GM12892 (cell line): ENCODE measurements at regions not wholly inside any gene's neighbourhood (a gene's known extent, or its start where the extent isn't known, plus 50 kb on each side); places are given as distances from the start of the nearest gene placed in this dataset.

Source experiments
- DNase-seq: peaks from one replicate; pipeline ENCODE4 v3.0.0; 2011; ENCODE audit not compliant: insufficient read length
- FAIRE-seq: peaks from 2 replicates; lab custom pipeline; 2011; peaks lifted over from hg19 to GRCh38; lab: Jason Lieb, UNC
- POLR2A ChIP-seq: IDR thresholded peaks from 2 replicates; pipeline ENCODE4 v1.6.1; 2011; ENCODE audit warnings: low read depth, low read length, control low read depth
- POLR2AphosphoS5 ChIP-seq: IDR thresholded peaks from 2 replicates; pipeline ENCODE4 v1.6.1; 2011; ENCODE audit warnings: low read depth, low read length, control low read depth
- TAF1 ChIP-seq: IDR thresholded peaks from 2 replicates; pipeline ENCODE4 v1.6.1; 2011; ENCODE audit warnings: low read depth, mild to moderate bottlenecking, control low read depth, low read length, borderline replicate concordance

DNA sequence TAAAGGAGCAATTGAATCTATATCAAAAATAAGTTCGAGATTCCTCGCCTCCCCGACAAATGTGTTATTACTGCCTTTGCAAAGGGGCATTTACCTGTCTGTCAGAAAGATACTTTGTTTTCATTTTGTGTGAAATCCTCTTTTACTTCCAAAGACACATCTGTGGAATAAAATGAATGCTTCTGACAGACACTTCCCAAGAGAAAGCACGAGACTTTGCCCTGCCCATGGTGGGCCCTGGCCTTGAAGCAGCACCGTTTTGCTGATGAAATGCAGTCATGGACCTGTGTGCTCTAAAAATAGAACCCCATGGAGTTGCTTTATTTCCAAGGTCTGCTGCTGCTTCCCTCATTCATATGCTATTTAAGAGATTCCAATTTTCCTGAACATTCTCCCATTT, 85.9 kb upstream of the USP47 start:
- no peak for FAIRE-seq
- DNase-seq, result no peak
- TF ChIP-seq POLR2A (no peak), POLR2AphosphoS5 (no peak), TAF1 (no peak)

DNA sequence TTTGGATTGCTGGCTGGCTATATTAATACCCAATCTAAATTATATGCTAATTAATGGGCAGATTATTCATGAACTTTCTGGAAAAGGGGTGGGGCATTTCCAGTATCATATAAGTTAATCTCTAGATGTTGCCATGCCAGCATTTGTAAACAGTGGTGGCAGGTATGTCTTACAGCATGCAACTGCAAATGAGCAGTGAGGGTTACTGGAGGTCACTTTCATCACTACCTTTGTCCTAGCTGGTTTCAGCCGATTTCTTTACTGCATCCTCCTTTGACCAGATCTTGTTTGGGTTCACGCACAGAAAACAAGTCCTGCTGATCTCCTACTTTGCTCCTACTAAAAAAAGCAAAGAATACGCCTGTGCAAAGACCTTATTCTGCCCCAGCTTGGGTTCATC, 89.1 kb upstream of the USP47 start:
- TF ChIP-seq POLR2AphosphoS5 (no peak), TAF1 (no peak), POLR2A (no peak)
- DNase-seq (no peak), FAIRE-seq (no peak)

DNA sequence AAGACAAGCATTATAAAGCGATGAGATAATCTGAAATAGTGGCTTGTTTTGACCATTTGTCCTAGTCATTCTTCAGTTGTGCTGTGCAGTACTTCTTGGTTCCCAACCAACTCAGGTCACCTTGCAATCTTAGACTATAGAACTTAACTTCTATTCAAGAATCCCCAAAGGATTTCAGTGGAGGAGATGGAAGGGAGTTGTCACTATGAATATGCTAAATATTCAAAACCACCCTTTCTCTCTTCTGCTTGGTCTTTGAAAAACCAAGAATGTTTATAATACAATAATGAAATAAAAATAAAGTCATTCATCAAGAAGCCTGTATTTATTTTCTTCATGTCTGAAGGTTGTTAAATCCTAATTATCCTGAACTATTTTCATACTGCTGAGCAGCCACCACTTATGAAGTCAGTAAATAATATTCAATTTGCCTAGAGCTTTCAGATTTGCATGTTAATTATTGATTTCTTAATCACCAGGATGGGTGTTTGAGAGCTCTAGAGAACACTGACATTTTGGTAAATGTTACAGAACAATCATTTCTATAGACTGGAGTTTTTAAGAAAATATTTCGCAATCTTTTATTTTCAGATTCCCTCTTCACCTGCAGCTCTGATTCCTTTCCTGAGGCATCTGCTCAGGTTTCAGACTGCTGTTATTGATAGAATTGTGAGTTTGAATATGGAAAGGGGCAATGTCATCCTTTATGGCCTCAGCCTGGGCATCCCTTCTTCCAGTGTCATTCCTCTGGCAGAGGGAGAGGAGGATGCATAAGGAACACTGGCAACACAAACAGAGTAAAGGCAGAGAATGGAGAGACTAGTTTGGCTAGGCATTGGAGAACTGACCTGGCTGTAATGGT, 91.5 kb upstream of the USP47 start:
- DNase-seq (no peak), FAIRE-seq (no peak)

DNA sequence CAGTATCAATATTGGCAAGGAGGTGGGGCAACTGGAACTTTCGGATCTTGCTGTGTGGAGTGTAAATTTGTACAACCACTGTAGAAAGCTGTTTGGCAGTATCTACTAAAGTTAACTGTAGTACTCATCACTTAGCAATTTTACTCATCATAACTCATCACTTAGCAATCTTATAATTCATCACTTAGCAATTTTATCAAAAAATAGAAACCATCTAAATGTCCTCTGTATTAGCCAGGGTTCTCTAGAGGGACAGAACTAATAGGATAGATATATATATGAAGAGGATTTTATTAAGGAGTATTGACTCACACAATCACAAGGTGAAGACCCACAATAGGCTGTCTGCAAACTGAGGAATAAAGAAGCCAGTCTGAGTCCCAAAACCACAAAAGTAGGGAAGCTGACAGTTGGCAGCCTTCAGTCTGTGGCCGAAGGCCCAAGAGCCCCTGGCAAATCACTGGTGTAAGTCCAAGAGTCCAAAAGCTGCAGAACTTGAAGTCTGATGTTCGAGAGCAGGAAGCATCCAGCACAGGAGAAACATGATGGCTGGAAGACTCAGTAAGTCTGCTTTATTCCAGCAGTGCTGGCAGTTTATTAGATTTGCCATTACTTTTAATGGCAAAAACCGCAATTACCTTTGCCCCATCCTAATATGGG, 92.9 kb upstream of the USP47 start:
- FAIRE-seq, result no peak
- TF ChIP-seq POLR2A (no peak), TAF1 (no peak), POLR2AphosphoS5 (no peak)
- no peak for DNase-seq

More for the DNA sequence above, 91.5 kb upstream of the USP47 start:
- TF ChIP-seq POLR2AphosphoS5 (no peak), POLR2A (no peak), TAF1 (no peak)

DNA sequence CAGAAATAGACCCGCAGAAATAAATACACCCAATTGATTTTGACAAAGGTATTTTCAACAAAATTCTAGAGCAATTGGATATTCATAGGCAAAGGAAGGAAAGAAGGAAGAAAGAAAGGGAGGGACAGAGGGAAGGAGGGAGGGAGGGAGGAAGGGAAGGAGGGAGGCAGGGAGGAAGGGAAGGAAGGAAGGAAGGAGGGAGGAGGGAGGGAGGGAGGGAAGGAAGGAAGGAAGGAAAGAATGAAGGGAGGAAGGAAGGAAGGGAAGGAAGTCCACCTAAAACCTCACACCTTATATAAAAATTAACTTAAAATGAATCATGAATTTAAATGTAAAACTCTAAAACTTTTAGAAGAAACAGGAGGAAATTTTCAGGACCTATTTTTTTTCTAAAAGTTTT, 94.2 kb upstream of the USP47 start:
- no peak for TF ChIP-seq POLR2A
- DNase-seq, result no peak
- FAIRE-seq, result no peak

DNA sequence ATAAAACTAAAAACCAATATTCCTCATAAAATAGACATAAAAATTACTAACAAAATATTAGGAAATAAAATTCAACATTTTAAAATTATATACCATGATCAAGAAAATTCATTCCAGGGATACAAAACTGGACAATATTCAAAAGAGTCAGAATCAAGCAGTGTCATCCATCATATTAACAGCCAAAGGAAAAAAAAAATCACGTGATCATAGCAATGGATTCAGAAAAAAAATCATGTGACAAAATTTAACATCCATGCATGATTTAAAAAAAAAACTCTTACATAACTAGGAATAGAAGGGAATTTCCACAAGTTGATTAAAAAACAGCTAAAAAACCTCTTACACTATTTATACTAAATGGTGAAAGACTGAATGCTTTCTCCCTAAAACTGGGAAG, 95.3 kb upstream of the USP47 start:
- FAIRE-seq (no peak), DNase-seq (no peak)
- TF ChIP-seq TAF1 (no peak), POLR2AphosphoS5 (no peak), POLR2A (no peak)

DNA sequence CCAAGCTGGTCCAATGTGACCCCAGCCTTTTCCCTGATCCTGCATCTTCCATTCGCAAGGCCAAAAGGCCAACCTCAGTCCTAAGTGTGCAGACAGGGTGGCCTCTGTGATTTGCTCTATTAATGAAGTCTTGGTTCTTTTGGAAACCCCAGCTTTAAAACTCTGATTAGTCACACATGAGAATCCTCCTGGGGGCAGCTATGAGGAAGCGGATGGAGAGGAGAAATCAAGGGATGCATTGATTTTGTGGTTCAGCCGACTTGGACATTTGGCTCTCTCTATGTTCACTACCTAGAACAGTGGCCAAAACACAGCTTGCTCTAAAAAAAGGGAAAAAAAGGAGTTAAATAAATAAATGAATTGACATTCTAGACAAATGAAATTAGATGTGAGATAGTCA, 98.6 kb upstream of the USP47 start:
- FAIRE-seq (no peak), DNase-seq (no peak)
- no peak for TF ChIP-seq TAF1
- no peak for TF ChIP-seq POLR2A
- no peak for TF ChIP-seq POLR2AphosphoS5

DNA sequence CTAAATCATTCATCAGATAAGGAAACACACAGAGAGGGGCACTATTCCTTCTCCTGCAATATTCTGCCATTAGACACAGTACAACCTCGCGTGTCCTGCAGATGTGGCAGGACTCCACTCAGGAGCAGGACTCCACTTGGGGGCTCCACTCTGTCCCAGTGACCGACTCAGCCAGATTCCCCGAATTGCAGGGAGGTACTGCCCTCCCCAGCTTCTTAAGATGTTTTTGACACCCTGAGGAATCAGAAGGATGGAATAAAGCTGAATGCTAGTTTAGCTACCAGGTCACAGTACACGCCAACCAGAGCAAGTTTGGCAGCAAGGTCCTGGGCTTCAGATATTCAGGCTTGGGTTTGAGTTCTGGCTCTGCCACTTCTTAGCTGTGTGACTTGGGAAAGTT, 99.3 kb upstream of the USP47 start:
- FAIRE-seq, result no peak
- no peak for TF ChIP-seq POLR2A
- no peak for TF ChIP-seq TAF1
- no peak for TF ChIP-seq POLR2AphosphoS5
- no peak for DNase-seq

DNA sequence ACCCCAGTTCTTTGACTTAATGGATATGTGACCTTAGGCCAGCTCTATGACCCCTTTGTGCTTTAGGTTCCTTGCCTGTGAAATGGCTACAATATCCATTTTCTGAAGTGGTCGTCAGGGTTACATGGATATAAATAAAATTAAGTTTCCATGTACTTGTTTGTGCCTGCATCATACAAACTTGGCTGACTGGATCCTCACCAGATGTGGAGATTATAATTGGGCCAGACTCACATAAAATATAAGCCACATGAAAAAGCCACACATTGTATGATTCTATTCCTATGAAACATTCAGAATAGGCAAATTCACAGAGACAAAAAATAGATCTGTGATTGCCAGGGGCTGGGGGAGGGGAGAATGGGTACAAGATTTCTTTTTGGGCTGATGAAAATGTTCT, 100.9 kb upstream of the USP47 start:
- TF ChIP-seq POLR2AphosphoS5 (no peak), POLR2A (no peak), TAF1 (no peak)
- DNase-seq, result no peak
- FAIRE-seq, result no peak

DNA sequence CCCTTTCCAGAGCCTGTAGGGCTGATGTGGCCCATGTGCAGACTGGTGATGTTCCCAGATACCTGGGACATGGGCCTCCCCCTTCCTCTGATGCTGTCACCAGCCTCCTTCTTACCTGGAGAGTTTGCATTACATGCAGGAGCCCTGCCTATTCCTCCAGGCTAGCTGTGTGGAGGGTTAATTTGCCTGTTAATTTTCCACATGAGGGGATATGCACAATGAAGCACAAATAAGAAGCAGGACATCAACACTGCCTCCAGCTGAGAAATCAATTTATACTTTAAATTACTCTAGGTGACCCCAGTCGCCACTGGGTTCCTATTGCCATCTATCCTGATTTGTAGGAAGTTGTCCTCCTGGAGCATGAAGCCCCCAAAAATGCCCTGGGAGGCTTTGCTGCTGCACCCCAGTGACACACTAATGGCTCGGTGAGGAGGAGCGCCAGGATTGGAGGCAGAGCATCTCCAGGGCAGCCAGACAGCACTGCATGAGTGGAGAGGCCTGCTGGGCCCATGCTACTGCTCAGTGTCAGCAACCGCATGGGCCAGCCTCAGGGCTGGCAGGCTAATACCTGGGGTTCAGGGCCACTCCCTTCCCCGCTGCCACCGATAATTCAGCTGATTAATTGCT, 101.6 kb upstream of the USP47 start:
- no peak for DNase-seq
- no peak for FAIRE-seq
- TF ChIP-seq POLR2A (no peak), POLR2AphosphoS5 (no peak), TAF1 (no peak)

DNA sequence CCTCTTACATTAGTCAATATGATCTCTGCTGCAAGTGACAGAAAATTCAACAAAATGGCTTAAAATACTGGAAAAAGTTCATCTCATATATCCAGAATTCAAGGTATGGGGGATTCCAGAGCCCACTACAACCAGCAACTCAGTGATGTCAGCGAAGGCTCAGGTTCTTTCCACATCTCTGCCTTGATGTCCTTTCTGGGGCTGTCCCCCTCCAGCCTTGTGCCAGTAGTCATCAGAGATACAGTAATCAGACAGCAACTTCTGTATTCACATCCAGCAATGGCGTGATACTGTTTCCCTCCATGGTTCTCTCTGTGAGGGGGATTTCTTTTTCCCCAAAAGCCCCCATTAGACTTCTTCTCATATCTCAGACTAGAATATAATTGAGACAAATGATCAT, 103.4 kb upstream of the USP47 start:
- TF ChIP-seq POLR2AphosphoS5 (no peak), TAF1 (no peak), POLR2A (no peak)
- FAIRE-seq, result peak; percentile 77
- no peak for DNase-seq

DNA sequence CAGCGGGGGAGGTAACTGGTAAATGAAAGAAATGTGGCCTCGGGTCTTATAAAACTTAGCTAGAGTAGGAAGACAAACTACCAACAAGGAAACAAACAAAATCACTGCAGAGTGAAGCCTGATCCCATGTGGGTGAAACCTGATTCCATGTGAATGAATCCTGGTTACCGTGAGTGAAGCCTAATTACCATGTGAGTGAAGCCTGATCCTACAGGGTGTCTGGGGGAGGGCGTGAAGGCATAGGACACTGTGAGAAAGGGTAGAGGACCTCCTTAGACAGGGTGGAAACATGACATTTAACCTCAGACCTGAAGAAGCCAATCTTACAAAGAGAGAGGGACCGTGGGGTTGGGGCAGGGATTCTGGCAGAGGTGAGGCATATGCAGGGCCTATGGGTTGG, 106.2 kb upstream of the USP47 start:
- DNase-seq (no peak), FAIRE-seq (no peak)
- TF ChIP-seq POLR2A (no peak), TAF1 (no peak)
